IMR-90 (cell line): ENCODE measurements at regions not wholly inside any gene's neighbourhood (a gene's known extent, or its start where the extent isn't known, plus 50 kb on each side); places are given as distances from the start of the nearest gene placed in this dataset.

Experiments used
- CEBPB ChIP-seq: IDR thresholded peaks from 2 replicates; pipeline ENCODE4 v1.6.1; 2012; ENCODE audit warnings: low read depth, low read length, improper control_type of control experiment
- CHD1 ChIP-seq: IDR thresholded peaks from 2 replicates; pipeline ENCODE4 v1.6.1; 2012; ENCODE audit warnings: low read depth, low read length, improper control_type of control experiment
- CTCF ChIP-seq: conservative IDR thresholded peaks from 2 replicates; pipeline ENCODE4 v1.5.1; 2012; ENCODE audit warnings: mild to moderate bottlenecking, low read depth, low read length, improper control_type of control experiment
- ELK1 ChIP-seq: fragments of 150-350 bp; IDR thresholded peaks from 2 replicates; pipeline ENCODE4 v1.6.1; 2016; ENCODE audit warnings: low read depth, mild to moderate bottlenecking, low read length, moderate library complexity, borderline replicate concordance
- MAFK ChIP-seq: IDR thresholded peaks from 2 replicates; pipeline ENCODE4 v1.6.1; 2012; ENCODE audit warnings: low read depth, low read length, improper control_type of control experiment
- MAZ ChIP-seq: IDR thresholded peaks from 2 replicates; pipeline ENCODE4 v1.6.1; 2012; ENCODE audit warnings: low read depth, mild to moderate bottlenecking, low read length, improper control_type of control experiment, moderate library complexity, borderline replicate concordance
- MXI1 ChIP-seq: IDR thresholded peaks from 2 replicates; pipeline ENCODE4 v1.6.1; 2012; ENCODE audit warnings: low read depth, mild to moderate bottlenecking, low read length, moderate library complexity, borderline replicate concordance
- NFE2L2 ChIP-seq: fragments of 150-350 bp; IDR thresholded peaks from 2 replicates; pipeline ENCODE4 v1.6.1; 2016; ENCODE audit warnings: low read depth, mild to moderate bottlenecking, low read length
- POLR2A ChIP-seq: IDR thresholded peaks from 2 replicates; pipeline ENCODE4 v1.6.1; 2012; ENCODE audit warnings: mild to moderate bottlenecking, low read depth, low read length
- RCOR1 ChIP-seq: IDR thresholded peaks from 2 replicates; pipeline ENCODE4 v1.6.1; 2012; ENCODE audit warnings: mild to moderate bottlenecking, low read length, improper control_type of control experiment; ENCODE audit not compliant: insufficient replicate concordance
- RFX5 ChIP-seq: IDR thresholded peaks from 2 replicates; pipeline ENCODE4 v1.8.0; 2012; ENCODE audit warnings: low read depth, mild to moderate bottlenecking, low read length, moderate library complexity
- SMC3 ChIP-seq: fragments of 150-350 bp; IDR thresholded peaks from 2 replicates; pipeline ENCODE4 v1.6.1; 2016; ENCODE audit warnings: low read depth, mild to moderate bottlenecking, antibody characterized with exemption, low read length, moderate library complexity

GRCh38 chr1:197843401-197843800 lies 59.0 kb upstream of the C1orf53 start:
- TF ChIP-seq CHD1 (no peak), CTCF (no peak), POLR2A (no peak), RCOR1 (no peak), RFX5 (no peak), MXI1 (no peak), SMC3 (no peak), ELK1 (no peak), MAZ (no peak), MAFK (no peak), CEBPB (no peak), NFE2L2 (no peak)
